Islet precursor cell (in vitro differentiated cells): ENCODE measurements at regions not wholly inside any gene's neighbourhood (a gene's known extent, or its start where the extent isn't known, plus 50 kb on each side); places are given as distances from the start of the nearest gene placed in this dataset.
"Not testable (repeated sequence)": the region's sequence is repeated elsewhere in the genome, so short reads cannot be mapped to it uniquely, and the experiment has no call there.

Source experiments
- DNase-seq: peaks from one replicate; pipeline ENCODE4 v3.0.0-alpha.2; 2018

GRCh38 chr18:78796693-78797455 is 182.7 kb upstream of the SALL3 start:
- no peak for DNase-seq

DNA sequence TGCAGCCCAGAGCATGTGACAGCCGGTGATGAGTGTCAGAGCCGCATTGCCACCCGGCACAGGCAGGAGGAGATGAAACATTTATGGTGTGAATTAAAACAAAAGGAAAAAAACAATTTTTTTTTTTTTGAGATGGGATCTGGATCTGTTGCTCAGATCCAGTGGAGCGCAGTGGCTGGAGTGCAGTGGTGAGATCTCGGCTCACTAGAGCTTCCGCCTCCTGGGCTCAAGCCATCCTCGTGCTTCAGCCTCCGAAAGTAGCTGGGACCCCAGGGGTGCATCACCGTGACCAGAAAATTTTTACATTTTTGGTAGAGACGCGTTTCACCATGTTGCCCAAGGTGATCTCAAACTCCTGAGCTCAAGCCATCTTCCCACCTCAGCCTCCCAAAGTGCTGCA is 182.1 kb upstream of the SALL3 start:
- no peak for DNase-seq

GRCh38 chr18:78798402-78799175 is 181.0 kb upstream of the SALL3 start:
- DNase-seq = no peak

DNA sequence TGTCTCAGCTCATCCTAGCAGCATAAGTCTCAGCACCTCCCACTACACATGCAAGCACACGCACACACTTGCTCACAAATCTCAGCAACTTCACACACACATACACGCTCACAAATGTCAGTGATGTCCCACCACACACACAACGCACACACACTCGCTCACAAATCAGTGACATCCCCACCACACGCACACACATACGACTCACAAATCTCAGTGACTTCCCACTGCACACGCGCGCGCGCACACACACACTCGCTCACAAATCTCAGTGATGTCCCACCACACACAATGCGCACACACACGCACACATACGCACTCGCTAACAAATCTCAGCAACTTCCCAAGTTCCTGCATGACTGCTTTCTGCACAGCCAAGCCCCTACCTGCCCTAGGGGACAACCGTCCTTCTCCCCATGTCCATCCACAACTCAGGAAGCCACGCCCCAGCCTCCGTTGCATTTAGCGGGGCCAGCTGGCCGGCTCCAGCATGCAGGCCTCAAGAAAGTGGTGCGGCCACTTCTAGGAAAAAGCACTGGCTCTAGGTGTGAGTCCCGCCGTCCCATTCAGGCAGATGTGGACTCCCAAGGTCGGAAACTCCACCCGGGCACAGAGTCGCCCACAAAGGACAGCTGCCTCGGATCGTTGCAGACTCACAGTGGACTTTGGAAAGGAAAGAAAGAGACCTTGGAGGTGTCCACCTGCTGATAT is 180.1 kb upstream of the SALL3 start:
- DNase-seq = no peak

DNA sequence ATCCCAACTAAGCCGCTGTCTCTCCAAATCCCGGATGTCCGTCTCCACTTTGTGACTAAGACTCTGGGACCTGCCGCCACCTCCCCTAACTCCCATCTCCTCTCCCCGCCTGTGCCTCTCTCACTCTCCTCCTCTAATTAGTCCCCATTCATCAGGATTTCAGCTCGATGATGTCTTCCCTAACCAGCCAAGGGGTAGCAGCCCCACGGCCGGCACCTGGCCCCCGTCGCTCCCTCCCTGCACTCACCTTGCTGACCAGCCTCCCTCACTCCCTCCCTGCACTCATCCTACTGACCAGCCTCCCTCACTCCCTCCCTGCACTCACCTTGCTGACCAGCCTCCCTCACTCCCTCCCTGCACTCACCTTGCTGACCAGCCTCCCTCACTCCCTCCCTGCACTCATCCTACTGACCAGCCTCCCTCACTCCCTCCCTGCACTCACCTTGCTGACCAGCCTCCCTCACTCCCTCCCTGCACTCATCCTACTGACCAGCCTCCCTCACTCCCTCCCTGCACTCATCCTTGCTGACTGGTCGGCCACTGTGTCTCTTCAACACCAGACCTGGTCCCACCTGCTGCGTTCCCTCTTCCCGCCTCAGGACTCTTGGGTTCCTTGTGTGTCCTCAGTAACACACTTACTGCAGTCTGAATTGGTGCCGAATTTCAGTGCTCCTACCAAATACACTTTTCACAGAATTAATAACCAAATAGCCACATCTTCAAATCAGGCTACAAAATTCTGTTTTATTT is 179.3 kb upstream of the SALL3 start:
- not testable (repeated sequence) for DNase-seq

- no peak for DNase-seq
Measured at GRCh38 chr18:78801011-78801410, 178.6 kb upstream of the SALL3 start.

- no peak for DNase-seq
Measured at GRCh38 chr18:78803104-78803503, 176.5 kb upstream of the SALL3 start.

- DNase-seq = no peak
Measured at GRCh38 chr18:78804206-78805030, 175.2 kb upstream of the SALL3 start.

- DNase-seq = no peak
Measured at GRCh38 chr18:78805840-78806239, 173.8 kb upstream of the SALL3 start.

- no peak for DNase-seq
Measured at GRCh38 chr18:78807668-78808067, 171.9 kb upstream of the SALL3 start.

DNA sequence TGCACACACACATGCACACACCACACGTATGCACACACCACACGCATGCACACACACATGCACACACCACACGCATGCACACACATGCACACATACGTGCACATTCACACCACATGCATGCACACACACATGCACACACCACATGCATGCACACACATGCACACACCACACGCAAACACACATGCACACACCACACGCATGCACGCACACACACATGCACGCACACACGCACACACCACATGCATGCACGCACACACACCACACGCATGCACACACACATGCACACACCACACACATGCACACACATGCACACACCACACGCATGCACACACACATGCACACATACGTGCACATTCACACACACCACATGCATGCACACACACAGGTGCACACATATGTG is 169.8 kb upstream of the SALL3 start:
- DNase-seq = no peak

DNA sequence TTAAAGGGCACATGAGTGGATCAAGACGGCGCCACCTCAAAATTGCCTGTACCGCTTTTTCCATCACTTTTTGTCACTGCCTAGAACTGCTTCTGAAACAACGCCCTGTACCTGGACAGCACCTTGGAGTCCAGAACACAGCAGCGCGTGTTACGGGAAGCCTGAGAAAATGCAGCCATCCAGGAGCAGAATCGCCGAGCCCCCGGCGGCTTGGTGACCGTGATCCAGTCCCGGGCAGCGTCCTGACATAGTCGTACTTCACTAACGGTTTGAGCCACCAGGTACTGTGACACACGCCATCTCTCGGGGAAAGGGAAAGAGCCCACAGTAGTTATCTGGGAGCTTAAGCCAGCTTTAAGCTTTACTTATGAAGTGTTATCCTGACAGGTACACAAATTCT is 168.9 kb upstream of the SALL3 start:
- no peak for DNase-seq

- no peak for DNase-seq
Measured at GRCh38 chr18:78812067-78812466, 167.6 kb upstream of the SALL3 start.

DNA sequence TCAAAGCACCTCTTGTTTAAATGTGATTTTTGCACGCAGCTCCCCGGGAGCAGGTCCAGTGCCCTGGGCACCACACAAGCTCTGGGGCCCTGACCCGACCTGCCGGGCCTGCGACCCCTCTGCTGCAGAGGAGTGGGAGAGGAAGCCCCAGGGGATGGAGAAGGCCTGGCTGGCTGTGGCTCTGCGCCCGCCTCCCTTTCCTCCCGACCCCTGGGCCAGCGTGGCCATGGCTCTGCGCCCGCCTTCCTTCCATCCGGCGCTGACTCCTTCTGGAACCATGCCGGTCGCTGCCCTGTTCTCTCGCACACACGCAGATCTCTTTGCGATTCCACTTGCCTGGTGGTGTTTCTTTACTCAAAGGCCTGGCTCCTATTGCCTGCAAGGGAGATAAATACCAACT is 166.5 kb upstream of the SALL3 start:
- no peak for DNase-seq

GRCh38 chr18:78813936-78814710 is 165.5 kb upstream of the SALL3 start:
- peak; percentile 88 for DNase-seq

DNA sequence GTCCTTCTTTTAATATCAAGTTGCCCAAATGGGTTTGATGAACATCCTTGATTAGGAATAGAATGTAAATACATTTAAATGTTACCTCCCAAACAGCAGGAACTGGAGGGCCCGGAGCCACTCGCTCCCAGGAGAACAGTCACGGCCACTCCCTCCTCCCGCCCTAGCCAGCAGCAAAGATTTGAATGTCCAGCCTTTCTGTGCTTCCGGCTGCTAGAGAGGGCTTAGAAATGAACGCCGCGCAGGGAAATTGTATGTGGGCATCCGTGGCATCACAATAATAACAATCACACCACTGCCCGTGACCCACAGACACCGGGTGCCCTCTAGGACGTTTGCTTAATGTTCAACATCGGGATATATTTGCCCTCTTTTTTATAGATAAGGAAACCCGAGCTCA is 164.9 kb upstream of the SALL3 start:
- no peak for DNase-seq

- DNase-seq = no peak
Measured at GRCh38 chr18:78816114-78816513, 163.5 kb upstream of the SALL3 start.

DNA sequence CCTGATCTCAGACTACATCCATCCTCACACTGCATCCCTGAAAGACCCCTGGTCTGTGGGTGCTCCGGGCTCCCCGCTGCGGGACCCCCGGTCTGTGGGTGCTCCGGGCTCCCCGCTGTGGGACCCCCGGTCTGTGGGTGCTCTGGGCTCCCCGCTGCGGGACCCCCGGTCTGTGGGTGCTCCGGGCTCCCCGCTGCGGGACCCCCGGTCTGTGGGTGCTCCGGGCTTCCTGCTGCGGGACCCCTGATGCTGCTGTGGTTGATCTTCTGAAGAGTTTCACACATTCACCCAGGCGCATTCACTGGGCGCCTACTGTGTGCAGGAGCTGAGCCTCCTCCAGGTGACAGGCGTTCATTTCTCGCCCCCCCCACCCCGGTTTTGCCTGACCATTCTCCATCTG is 162.7 kb upstream of the SALL3 start:
- no peak for DNase-seq

DNA sequence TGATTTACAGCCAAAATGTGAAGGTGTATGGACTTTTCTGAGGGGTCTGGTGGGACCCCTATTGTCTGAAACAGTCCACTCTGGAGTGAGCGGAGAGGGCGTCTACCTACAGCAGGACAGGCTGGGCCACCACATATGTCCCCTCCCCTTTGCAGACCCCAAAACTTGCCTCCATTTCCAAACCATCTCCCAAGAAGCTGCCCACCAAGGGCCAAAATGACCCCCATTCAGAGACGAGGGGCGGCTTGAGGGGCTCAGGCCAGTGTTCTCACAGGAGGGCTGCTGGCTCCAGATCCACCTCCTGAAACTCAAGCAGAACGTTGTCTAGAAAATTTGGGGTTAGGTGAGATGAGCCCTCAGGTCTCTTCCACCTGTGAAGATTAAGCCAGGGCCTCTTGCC is 161.1 kb upstream of the SALL3 start:
- DNase-seq = no peak

GRCh38 chr18:78818961-78819360 is 160.7 kb upstream of the SALL3 start:
- DNase-seq = peak; percentile 32

DNA sequence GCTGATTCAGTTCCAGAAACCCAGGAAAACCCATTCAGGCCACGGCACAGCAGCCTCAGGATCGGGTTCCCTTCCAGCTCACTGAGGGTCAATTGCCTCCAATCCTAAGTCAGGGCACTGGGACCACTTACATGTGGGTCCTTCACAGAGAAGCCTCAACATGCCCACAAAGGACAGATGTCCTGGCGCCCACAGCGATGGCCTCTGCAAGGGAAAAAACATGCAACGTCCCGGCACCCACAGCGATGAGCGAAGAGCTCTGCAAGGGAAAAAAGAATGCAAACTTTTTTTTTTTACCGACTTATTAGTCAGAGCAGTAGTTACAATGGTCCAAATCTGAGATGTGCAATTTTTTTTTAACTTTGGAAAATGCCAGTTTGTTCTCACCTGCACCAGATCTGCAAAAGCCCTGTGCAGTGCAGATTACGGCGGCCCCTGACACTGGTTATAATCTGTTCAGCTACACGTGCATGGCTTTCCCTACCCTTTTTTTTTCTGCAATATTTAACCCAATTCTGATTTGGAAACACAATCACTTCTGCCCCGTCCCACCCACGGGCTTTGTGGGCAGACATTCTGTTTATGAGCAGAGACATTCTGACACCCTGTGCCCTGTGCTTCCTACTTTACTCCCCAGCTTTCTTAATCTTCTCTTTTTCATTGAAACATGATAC is 159.3 kb upstream of the SALL3 start:
- DNase-seq = peak; percentile 29
